HG03378 (cell line): ENCODE measurements at regions not wholly inside any gene's neighbourhood (a gene's known extent, or its start where the extent isn't known, plus 50 kb on each side); places are given as distances from the start of the nearest gene placed in this dataset.
"Not testable (repeated sequence)": the region's sequence is repeated elsewhere in the genome, so short reads cannot be mapped to it uniquely, and the experiment has no call there.

Experiments
- ATAC-seq: cut with Tn5 transposase; IDR thresholded peaks from one replicate; pipeline ENCODE4 v1.9.1; 2021; ENCODE audit warnings: mild to moderate bottlenecking, moderate library complexity; ENCODE audit not compliant: unreplicated experiment

DNA sequence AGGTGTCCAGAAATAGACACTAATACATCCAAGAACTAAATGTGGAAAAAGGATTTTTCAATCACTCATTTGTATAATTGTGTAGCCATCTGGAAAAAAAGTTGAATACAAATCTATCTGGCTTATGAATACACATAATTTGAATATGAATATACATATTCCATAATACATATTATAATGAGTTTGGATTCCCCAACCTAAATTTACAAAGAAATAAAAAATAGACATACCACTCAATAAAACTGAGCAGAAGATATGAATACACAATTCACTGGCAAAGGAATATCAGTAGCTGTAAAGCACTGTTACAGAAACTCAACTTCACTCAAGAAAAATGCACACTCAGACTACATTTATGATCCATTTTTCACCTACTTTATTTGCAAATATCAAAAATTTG lies 121.9 kb upstream of the EDIL3 start:
- ATAC-seq, result no peak

DNA sequence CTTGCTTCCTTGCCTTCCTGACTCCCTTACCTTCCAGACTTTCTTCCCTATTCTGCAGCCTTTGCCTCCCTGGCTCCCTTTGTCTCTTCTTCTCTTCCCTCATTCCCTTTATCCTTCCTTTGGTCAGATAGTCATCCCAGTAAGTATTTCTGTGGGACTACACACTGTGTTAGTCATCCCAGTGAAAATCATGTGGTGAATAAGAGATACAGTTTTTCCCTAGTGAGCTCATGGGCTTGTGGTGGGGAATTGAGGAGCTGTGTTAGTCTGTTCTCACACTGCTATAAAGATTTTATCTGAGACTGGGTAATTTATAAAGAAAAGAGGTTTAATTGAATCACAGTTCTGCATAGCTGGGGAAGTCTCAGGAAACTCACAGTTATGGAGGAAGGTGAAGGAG lies 109.8 kb upstream of the EDIL3 start:
- ATAC-seq, result no peak

DNA sequence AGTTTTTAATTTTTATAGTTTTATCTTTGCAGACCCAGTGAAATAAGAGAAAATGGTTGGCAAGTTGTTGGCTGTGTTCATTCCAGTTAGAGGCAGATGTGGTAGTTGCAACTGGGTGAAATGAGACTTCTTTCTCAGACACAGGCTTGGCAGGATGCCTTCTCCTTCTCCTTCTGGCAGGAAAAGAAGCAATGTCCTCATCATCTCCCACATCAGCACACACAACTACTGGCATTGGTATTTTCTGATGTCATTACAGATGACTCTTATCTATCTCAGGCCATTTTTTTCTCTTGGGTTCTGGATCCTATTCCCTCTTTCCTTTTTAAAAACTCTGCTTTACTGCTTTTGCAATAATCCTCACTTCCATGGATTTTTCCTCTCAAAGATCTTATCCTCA lies 103.3 kb upstream of the EDIL3 start:
- ATAC-seq, result no peak

DNA sequence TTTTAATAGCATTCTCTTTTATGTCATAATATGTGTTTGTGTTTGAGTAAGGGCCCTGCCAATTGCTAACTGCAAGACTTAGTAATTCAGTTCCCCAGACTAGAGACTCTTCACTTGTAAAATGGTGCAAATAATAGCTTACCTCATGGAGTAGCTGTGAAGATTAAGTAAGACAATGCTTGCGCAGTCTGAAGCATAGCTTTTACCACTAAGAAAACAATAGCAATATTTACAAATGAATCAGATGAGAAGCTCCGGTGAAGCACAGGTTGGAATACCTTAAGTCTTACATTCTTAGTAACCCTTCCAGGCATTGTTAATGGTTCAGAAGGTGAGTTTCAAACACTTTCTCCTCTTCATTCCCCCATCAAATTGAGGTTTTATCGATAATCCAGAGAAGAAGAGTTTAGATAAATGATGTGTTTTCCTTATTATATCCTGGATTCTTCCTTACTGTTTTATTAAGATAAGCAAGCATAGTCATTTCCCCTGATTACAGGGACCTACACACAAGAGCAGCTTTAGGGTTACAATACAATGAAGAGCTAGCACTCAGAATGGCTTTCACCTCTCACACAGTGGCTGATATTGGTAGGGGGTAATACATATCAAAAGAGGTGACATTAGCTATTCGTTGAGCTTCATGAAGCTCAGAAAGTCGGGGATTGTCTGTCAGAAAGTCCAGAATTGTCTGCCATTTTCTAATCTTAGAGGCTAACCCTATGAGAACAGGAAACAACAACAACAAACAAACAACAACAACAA lies 96.4 kb upstream of the EDIL3 start:
- ATAC-seq, result no peak

DNA sequence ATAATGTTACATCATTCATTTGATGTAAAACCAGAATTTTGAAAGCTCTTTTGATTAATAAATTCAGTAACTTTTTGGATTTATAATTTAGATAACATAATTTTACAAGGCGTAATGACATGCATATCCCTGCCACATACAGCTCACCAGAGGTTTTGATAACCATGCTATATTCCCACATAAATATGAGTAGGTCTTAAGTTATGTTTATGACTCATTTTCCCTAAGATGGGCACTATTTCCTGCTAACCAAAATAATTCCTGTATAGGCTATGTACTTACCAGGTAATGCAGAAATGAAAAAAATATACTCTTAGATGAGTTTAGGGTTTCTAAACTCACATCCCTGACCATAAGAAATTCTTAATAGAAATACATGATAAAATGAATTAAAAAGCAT lies 93.9 kb upstream of the EDIL3 start:
- no peak for ATAC-seq

DNA sequence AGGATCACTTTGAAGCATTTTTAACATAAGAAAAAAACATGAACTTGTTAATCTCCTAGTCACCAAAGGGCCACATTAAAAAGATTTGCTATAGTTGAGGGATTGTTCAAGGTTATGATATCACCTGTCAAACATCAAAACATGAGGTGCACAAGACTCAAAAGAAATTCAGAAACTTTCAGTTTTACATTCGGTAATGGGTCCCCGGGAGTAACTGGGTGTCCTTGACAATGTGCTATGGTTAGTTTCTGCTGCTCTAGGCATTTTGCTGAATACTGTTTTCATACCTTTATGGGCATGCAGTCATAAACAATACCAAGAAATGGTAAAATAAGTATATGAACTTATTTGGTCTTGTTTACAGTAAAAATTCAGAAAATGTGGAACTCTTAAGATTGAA lies 92.8 kb upstream of the EDIL3 start:
- ATAC-seq, result no peak

DNA sequence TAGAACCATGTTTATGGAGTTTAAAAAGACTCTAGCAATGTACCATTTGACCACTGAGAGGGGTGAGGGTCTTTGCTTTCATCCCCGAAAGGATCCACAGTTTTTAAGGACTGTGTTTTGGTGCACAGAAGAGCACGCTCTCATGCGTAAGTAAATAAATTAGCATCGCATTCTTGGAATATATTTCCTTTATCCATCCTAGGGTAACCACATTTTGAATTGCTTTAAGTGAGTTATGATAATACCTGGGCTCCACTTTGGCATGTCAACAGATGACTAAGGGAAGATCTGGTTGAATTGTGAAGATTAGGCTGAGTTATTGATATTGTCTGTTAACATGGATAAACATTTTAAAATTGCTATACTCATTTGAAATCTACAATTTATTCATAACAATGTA lies 89.4 kb upstream of the EDIL3 start:
- no peak for ATAC-seq

DNA sequence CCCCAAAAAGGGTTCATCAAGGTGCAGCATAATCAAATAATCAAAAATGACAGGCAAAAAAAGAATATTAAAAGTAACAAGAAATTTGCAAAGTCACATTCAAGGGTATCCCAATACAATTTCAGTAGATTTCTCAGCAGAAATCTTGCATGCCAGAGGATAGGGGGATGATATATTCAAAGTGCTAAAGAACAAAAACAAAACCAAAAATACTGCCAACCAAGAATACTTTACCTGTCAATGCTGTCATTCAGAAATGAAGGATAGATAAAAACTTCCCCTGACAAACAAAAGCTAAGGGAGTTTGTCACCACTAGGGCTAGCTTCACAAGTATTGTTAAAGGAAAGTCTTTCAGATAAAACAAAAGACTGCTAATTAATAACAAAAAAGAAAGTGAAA lies 68.7 kb upstream of the EDIL3 start:
- ATAC-seq, result no peak

DNA sequence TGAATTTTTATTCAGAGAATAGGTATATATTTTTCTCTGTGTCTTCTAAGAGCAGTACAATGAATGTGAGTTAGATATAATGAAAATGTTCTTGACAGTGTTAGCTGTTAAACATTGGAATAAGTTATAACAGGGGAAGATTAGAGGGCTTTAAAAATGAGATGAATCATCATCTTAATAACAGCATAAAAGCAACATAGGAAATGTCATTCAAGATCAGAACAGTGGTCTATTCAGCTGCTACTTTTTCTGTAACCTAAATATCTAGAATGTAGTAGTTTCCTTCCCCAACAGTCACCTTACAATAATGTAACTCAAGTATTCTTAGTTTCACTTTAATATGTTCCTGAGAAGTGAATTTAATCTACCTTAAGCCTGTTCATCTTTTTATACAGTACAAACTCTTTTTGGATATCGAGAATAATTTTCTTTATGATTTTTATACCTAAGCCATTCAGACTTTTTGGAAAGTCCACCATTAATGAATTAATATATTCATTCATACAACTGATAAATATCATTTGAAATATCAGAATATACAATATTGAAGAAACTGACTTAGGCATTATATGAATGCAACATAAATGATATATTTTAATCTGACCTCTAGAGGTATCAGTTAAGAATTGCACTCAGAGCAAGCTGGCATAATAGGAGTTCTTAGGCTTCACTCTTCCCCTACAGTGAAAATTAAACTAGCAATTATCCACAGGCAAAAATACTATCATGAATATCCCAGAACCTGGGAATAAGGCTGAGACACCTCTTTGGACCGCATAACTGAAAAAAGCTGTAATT lies 66.1 kb upstream of the EDIL3 start:
- ATAC-seq, result no peak

DNA sequence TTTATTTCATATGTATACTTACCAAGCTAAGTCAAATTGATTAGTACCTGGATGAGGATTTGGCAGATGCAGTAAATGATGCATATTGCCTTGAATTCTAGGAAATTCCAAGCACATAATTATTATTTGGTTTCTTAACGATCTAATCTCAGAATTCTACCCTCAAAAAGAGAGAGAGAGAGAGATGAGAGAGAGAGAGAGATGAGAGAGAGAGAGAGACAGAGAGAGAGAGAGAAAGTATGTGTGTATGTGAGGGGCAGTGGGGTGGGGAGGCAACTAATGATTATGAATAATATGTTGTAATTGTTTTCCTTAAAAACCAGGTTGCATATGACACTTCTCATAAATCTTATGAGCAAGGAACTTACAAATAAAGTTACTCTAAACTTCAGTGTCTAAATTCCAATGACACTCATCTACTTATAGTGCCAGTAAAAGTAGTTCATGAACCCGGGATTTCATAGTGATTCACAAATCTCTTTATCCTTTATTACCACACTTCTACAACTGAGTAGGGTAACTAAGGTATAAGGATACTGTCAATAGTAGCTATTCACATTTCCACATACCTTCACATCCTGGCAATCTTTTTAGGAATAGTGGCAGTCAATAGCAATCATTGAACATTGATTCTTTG lies 60.5 kb upstream of the EDIL3 start:
- ATAC-seq, result no peak

DNA sequence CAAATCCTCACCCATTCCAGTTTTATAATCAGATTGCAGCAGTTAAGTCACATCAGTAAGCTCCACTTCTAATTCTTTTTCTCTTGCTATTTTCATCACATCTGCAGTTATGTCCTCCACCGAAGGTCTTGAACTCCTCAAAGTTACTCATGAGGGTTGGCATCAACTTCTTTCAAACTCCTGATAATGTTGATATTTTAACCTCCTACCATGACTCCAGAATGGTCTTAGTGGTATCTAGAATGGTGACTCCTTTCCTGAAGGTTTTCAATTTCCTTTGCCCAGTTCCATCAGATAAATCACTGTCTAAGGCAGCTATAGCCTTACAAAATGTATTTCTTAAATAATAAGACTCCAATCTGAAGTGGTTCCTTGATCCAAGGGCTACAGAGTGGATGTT lies 53.8 kb upstream of the EDIL3 start:
- no peak for ATAC-seq

DNA sequence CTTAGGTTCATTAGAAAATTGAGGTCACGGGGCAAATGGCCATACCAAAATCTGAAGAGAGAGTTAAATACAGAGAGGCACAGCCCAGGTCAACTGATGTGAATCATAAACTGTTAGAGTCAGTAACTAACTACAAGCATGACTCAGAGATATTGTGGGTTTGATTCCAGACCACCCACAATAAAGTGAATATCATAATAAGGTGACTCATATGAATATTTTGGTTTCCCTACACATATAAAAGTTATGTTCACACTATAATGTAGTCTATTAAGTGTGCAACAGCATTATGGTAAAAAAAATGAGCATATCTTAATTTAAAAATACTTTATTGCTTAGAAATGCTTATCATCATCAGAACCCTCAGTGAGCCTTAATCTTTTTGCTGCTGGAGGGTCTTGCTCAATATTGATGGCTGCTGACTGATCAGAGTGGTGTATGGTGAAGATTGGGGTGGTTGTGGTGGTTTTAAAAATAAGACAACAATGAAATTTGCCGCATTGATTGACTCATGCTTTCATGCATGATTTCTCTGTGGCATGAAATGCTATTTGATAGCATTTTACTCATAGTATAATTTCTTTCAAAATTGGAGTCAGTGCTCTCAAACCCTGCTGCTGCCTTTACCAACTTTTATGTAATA lies 53.1 kb upstream of the EDIL3 start:
- ATAC-seq, result no peak

DNA sequence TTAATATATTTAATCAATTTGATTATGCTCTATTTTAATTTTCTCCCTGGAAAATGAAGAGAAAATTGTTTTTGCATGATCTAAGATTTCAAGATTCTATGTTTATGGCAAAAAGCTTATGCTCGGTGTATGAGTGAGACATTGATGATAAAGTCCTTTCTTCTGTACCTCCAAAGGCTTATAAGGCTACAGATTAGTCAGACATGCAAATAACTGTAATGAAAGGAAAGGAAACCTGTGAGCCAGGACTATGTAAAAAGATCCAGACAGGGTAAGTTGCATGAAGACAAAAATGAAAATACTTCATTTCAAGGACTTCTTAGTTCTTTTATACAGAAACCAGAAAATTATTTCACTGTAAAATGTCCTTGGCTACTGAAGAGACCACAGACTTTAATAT lies 52.2 kb upstream of the EDIL3 start:
- ATAC-seq, result no peak

DNA sequence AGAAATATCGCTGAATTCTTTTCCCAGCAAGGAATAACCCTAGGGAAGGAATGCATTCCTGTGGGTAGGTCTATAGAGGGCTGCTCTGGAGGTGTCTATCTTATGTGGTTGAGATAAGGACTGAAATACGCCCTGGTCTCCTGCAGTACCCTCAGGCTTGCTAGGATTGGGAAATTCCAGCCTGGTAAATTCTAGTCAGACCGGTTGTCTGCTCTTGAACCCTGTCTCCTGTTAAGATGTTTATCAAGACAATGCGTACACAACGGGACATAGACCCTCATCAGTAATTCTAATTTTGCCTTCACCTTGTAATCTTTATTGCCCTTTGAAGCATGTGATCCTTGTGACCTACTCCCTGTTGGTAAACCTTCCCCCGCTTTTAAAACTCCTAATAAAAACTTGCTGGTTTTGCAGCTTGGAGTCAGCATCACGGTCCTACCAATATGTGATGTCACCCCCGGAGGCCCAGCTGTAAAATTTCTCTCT lies 51.2 kb upstream of the EDIL3 start:
- ATAC-seq, result not testable (repeated sequence)
